Panc1 (cell line): ENCODE measurements at regions not wholly inside any gene's neighbourhood (a gene's known extent, or its start where the extent isn't known, plus 50 kb on each side); places are given as distances from the start of the nearest gene placed in this dataset.

Experiments
- CTCF ChIP-seq: fragments of 450-650 bp; IDR thresholded peaks from 2 replicates; pipeline ENCODE4 v1.5.1; 2017; ENCODE audit warnings: mild to moderate bottlenecking
- POLR2AphosphoS5 ChIP-seq: IDR thresholded peaks from 2 replicates; pipeline ENCODE4 v1.6.1; 2012; ENCODE audit warnings: mild to moderate bottlenecking, low read depth, low read length, moderate library complexity
- REST ChIP-seq, 2 experiments: IDR thresholded peaks; 2 replicates each; pipeline ENCODE4 v1.6.1; 2011 to 2012; ENCODE audit warnings: low read depth in 2 of 2, control low read depth in 1 of 2, low read length in 1 of 2, mild to moderate bottlenecking in 1 of 2, moderate library complexity in 1 of 2; ENCODE audit not compliant: insufficient read depth in 1 of 2
- SIN3A ChIP-seq: IDR thresholded peaks from 2 replicates; pipeline ENCODE4 v1.6.1; 2012; ENCODE audit warnings: low read depth, mild to moderate bottlenecking, low read length, moderate library complexity, borderline replicate concordance; ENCODE audit not compliant: insufficient read depth
- TCF7L2 ChIP-seq: IDR thresholded peaks from 2 replicates; pipeline ENCODE4 v1.6.1; 2011; ENCODE audit warnings: mild to moderate bottlenecking, low read depth, low read length, inconsistent platforms

- TF ChIP-seq CTCF: no peak
- TF ChIP-seq TCF7L2: no peak
- TF ChIP-seq POLR2AphosphoS5: no peak
- no peak for TF ChIP-seq REST (IDR thresholded peaks at IDR 0.05; ENCODE audit: insufficient read depth in 1 of 2, low read depth in 2 of 2, low read length in 1 of 2)
- TF ChIP-seq SIN3A: no peak
Measured at GRCh38 chr3:144708437-144708836, 736.8 kb downstream of the DIPK2A start.
